Heart left ventricle (tissue), 13 donors: ENCODE measurements at regions not wholly inside any gene's neighbourhood (a gene's known extent, or its start where the extent isn't known, plus 50 kb on each side); places are given as distances from the start of the nearest gene placed in this dataset.

Source experiments
- POLR2A ChIP-seq, 2 donors: fragments of 450-650 bp; IDR thresholded peaks; one replicate each; pipeline ENCODE4 v1.6.1; 2017; ENCODE audit warnings: antibody characterized with exemption in 2 of 2, mild to moderate bottlenecking in 2 of 2, moderate library complexity in 2 of 2
- TF ChIP-seq, protein P1 (sequence below), 12 donors: fragments of 200-600 bp; sonication (generic) in 4 of 12; IDR thresholded peaks; one replicate each; pipeline versions ENCODE4 v1.5.0 to v1.8.0; 2018 to 2022; ENCODE audit warnings: antibody characterized with exemption in 12 of 12, mild to moderate bottlenecking in 5 of 12
- donor health status: ischemic (EF 13 %, LVEDD 7.1; RV severe dilation, severe dysfunction).
- donor health status: DM: no; HTN: yes; CAD: no.
- donor health status: DM: no; HTN: no; CAD: no.
- donor health status: ischemic (EF 25% LVEDD 6.9; RV normal size, moderate dysfunction).
- donor health status: ischemic (EF 25% LVEDD 5.7; RV mildly dilated, moderate dysfunction).
- donor health status: ischemic (EF 35%, LVEDD 5.7; RV mildly dilated, moderate dysfunction).
- donor health status: nonischemic (EF 11% LVEDD 7.7; RV severe dilation, severe dysfunction).
- donor health status: DM: yes; HTN: yes; CAD: no.
- donor health status: PGD.
- donor health status: ischemic (EF 29% LVEDD 5.4; RV normal size, mild dysfunction).
- donor health status: nonischemic (EF 23%, LVEDD 6.1; RV moderate dilation, normal function).

DNA sequence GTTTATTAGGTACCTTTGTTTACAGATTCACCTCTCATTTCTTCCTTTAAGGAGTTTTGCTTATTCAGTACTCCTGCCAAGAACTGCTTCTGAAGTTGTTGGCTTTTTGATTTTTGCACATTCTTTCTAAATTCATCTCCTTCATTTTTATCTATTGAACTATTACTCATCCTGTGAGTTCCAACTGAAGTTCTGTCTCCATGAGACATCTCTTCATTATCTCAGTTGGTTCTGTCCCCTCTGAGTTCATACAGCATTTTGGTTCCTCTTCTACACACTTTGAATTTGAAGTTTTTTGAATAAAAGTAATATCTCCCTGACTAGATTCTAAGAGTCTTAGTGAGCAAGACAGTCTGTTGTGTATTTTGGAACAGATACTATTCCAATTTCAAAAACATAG lies 299.7 kb downstream of the OTOL1 start:
- no peak for TF ChIP-seq POLR2A (IDR thresholded peaks at IDR 0.05)
- TF ChIP-seq, protein P1, sequence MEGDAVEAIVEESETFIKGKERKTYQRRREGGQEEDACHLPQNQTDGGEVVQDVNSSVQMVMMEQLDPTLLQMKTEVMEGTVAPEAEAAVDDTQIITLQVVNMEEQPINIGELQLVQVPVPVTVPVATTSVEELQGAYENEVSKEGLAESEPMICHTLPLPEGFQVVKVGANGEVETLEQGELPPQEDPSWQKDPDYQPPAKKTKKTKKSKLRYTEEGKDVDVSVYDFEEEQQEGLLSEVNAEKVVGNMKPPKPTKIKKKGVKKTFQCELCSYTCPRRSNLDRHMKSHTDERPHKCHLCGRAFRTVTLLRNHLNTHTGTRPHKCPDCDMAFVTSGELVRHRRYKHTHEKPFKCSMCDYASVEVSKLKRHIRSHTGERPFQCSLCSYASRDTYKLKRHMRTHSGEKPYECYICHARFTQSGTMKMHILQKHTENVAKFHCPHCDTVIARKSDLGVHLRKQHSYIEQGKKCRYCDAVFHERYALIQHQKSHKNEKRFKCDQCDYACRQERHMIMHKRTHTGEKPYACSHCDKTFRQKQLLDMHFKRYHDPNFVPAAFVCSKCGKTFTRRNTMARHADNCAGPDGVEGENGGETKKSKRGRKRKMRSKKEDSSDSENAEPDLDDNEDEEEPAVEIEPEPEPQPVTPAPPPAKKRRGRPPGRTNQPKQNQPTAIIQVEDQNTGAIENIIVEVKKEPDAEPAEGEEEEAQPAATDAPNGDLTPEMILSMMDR (IDR thresholded peaks at IDR 0.05): no peak
